Neuronal stem cell (in vitro differentiated cells): ENCODE measurements at regions not wholly inside any gene's neighbourhood (a gene's known extent, or its start where the extent isn't known, plus 50 kb on each side); places are given as distances from the start of the nearest gene placed in this dataset.

ENCODE experiments used
- DNase-seq: peaks from one replicate; pipeline ENCODE4 v3.0.0-alpha.2; 2013; ENCODE audit warnings: low spot score
- H2AFZ ChIP-seq: one replicate; pipeline ENCODE4 v1.6.1; 2013; ENCODE audit warnings: mild to moderate bottlenecking, low read length, inconsistent platforms
- H2AK5ac ChIP-seq: 2 replicates; pipeline ENCODE4 v1.6.1; 2013; ENCODE audit warnings: low read depth, mild to moderate bottlenecking, inconsistent platforms, low read length, moderate library complexity, mixed read lengths
- H2BK120ac ChIP-seq: 2 replicates; pipeline ENCODE4 v1.6.1; 2013; ENCODE audit warnings: low read depth, mild to moderate bottlenecking, inconsistent platforms, low read length, moderate library complexity, mixed read lengths
- H2BK12ac ChIP-seq: one replicate; pipeline ENCODE4 v1.6.1; 2013; ENCODE audit warnings: low read length, inconsistent platforms
- H2BK15ac ChIP-seq: 2 replicates; pipeline ENCODE4 v1.6.1; 2013; ENCODE audit warnings: mild to moderate bottlenecking, low read length, inconsistent platforms, mixed read lengths
- H2BK5ac ChIP-seq: one replicate; pipeline ENCODE4 v1.6.1; 2013; ENCODE audit warnings: inconsistent platforms, mild to moderate bottlenecking, low read length, moderate library complexity
- H3K14ac ChIP-seq: one replicate; pipeline ENCODE4 v1.6.1; 2013; ENCODE audit warnings: low read length, inconsistent platforms
- H3K18ac ChIP-seq: 2 replicates; pipeline ENCODE4 v1.6.1; 2013; ENCODE audit warnings: low read length, inconsistent platforms
- H3K23ac ChIP-seq: 2 replicates; pipeline ENCODE4 v1.6.1; 2013; ENCODE audit warnings: low read depth, mild to moderate bottlenecking, mixed read lengths, low read length, inconsistent platforms; ENCODE audit not compliant: poor library complexity
- H3K27ac ChIP-seq: replicated peaks from 3 replicates; pipeline ENCODE4 v1.5.1; 2013; ENCODE audit warnings: low read length, inconsistent platforms
- H3K27me3 ChIP-seq, 3 experiments: 2 replicates each; pipeline ENCODE4 v1.6.1; 2013; ENCODE audit warnings: low read length in 3 of 3, mild to moderate bottlenecking in 2 of 3, inconsistent platforms in 1 of 3, low read depth in 1 of 3, mixed read lengths in 1 of 3, moderate library complexity in 1 of 3; ENCODE audit not compliant: control insufficient read depth in 3 of 3, insufficient read depth in 3 of 3
- H3K36me3 ChIP-seq, 2 donors: replicated peaks in 1 of 2; 2 replicates each; pipeline ENCODE4 v1.6.1; 2013; ENCODE audit warnings: low read length in 2 of 2; ENCODE audit not compliant: control insufficient read depth in 2 of 2, insufficient read depth in 2 of 2
- H3K4ac ChIP-seq: 2 replicates; pipeline ENCODE4 v1.6.1; 2013; ENCODE audit warnings: inconsistent platforms, mild to moderate bottlenecking, low read length, moderate library complexity
- H3K4me1 ChIP-seq, 2 donors: 1 replicate in 1 of 2; 2 replicates in 1 of 2; pipeline ENCODE4 v1.6.1; 2013; ENCODE audit warnings: low read length in 2 of 2, low read depth in 1 of 2; ENCODE audit not compliant: control insufficient read depth in 2 of 2, insufficient read depth in 1 of 2
- H3K4me2 ChIP-seq: one replicate; pipeline ENCODE4 v1.6.1; 2013; ENCODE audit warnings: mild to moderate bottlenecking, low read length, inconsistent platforms; ENCODE audit not compliant: insufficient read depth, poor library complexity, severe bottlenecking
- H3K4me3 ChIP-seq, 2 donors: 2 replicates each; pipeline ENCODE4 v1.5.1; 2013; ENCODE audit warnings: low read length in 2 of 2, mild to moderate bottlenecking in 2 of 2, inconsistent platforms in 1 of 2, moderate library complexity in 1 of 2
- H3K79me1 ChIP-seq: one replicate; pipeline ENCODE4 v1.6.1; 2013; ENCODE audit warnings: low read depth, mild to moderate bottlenecking, inconsistent platforms, low read length, moderate library complexity
- H3K9ac ChIP-seq: one replicate; pipeline ENCODE4 v1.6.1; 2013; ENCODE audit warnings: mild to moderate bottlenecking, low read depth, low read length, inconsistent platforms; ENCODE audit not compliant: poor library complexity
- H3K9me3 ChIP-seq, 2 donors: replicated peaks in 1 of 2; 2 replicates each; pipeline versions ENCODE3 to v1.6.1; 2013; ENCODE audit warnings: low read length in 2 of 2, mild to moderate bottlenecking in 2 of 2, inconsistent platforms in 1 of 2, low read depth in 1 of 2, mixed read lengths in 1 of 2, moderate library complexity in 1 of 2; ENCODE audit not compliant: control insufficient read depth in 2 of 2, insufficient read depth in 1 of 2
- H4K8ac ChIP-seq: one replicate; pipeline ENCODE4 v1.6.1; 2013; ENCODE audit warnings: low read depth, mild to moderate bottlenecking, inconsistent platforms, low read length, moderate library complexity
- H4K91ac ChIP-seq: one replicate; pipeline ENCODE4 v1.6.1; 2013; ENCODE audit warnings: low read length, low read depth, mild to moderate bottlenecking, inconsistent platforms; ENCODE audit not compliant: poor library complexity
- WGBS, 2 donors: extraction: QIAGEN DNeasy Blood & Tissue Kit; methylation state at CpG; one replicate each; pipeline ENCODE4 v1.1.7; 2013; ENCODE audit warnings: missing lambda C conversion rate in 2 of 2, mixed read lengths in 1 of 2; ENCODE audit not compliant: insufficient read length in 2 of 2, insufficient replicate concordance in 1 of 2; ENCODE audit errors: extremely low coverage in 2 of 2; 5-methylcytosine and 5-hydroxymethylcytosine counted together

GRCh38 chr14:87407344-87407743 lies 585.6 kb downstream of the GALC start:
- Histone ChIP-seq H3K36me3 (no peaks in the 10 kb centered on the region), H3K4ac (no peak overlapping the region), H3K23ac (no peak overlapping the region), H3K4me2 (no peak overlapping the region), H3K4me3 (no peak overlapping the region), H3K79me1 (no peaks in the 10 kb centered on the region), H2BK15ac (no peak overlapping the region), H2BK12ac (no peak overlapping the region), H2BK5ac (no peak overlapping the region), H3K14ac (no peak overlapping the region), H4K8ac (no peak overlapping the region), H3K9me3 (no peaks in the 10 kb centered on the region), H3K27ac (no peak overlapping the region), H2AFZ (no peak overlapping the region), H3K27me3 (no peaks in the 10 kb centered on the region), H2BK120ac (no peak overlapping the region), H3K18ac (no peak overlapping the region), H2AK5ac (no peak overlapping the region), H3K4me1 (no peaks in the 10 kb centered on the region), H3K9ac (no peak overlapping the region), H4K91ac (no peak overlapping the region)
- DNase-seq, result no peak
- WGBS, 2 donors, result no CpG with 5 or more reads among the region's 2 CpGs

- Histone ChIP-seq H4K91ac (no peak overlapping the region), H3K4me3 (no peak overlapping the region), H2BK12ac (no peak overlapping the region), H2AK5ac (no peak overlapping the region), H4K8ac (no peak overlapping the region), H3K36me3 (no peaks in the 10 kb centered on the region), H3K4ac (no peak overlapping the region), H3K4me2 (no peak overlapping the region), H3K14ac (no peak overlapping the region), H2AFZ (no peak overlapping the region), H2BK5ac (no peak overlapping the region), H3K9ac (no peak overlapping the region), H3K27ac (no peak overlapping the region), H3K9me3 (no peaks in the 10 kb centered on the region), H2BK15ac (no peak overlapping the region), H3K79me1 (no peaks in the 10 kb centered on the region), H3K23ac (no peak overlapping the region), H3K27me3 (no peaks in the 10 kb centered on the region), H2BK120ac (no peak overlapping the region), H3K18ac (no peak overlapping the region), H3K4me1 (no peaks in the 10 kb centered on the region)
- WGBS, 2 donors, result no CpG with 5 or more reads among the region's 3 CpGs
- DNase-seq, result no peak
These were observed 587.4 kb downstream of the GALC start for GRCh38 chr14:87405563-87405962.

- WGBS, 2 donors, result no CpG with 5 or more reads among the region's 4 CpGs
These were observed 595.5 kb downstream of the GALC start for GRCh38 chr14:87397499-87397898.

GRCh38 chr14:87391066-87391465 lies 601.9 kb downstream of the GALC start:
- Histone ChIP-seq H3K36me3 (no peaks in the 10 kb centered on the region), H2AFZ (no peak overlapping the region), H3K14ac (no peak overlapping the region), H3K4me2 (no peak overlapping the region), H2AK5ac (no peak overlapping the region), H2BK5ac (no peak overlapping the region), H3K23ac (no peak overlapping the region), H3K79me1 (no peaks in the 10 kb centered on the region), H3K18ac (no peak overlapping the region), H3K9me3 (no peaks in the 10 kb centered on the region), H3K4me1 (peaks cover 0 to 1% of the 10 kb centered on the region in 2 donors), H2BK15ac (no peak overlapping the region), H4K8ac (no peak overlapping the region), H3K27me3 (no peaks in the 10 kb centered on the region), H2BK12ac (no peak overlapping the region), H3K9ac (no peak overlapping the region), H3K4me3 (no peak overlapping the region), H2BK120ac (no peak overlapping the region), H3K4ac (no peak overlapping the region), H4K91ac (no peak overlapping the region), H3K27ac (no peak overlapping the region)
- WGBS, 2 donors, result no CpG with 5 or more reads among the region's 5 CpGs
- DNase-seq, result no peak

More at GRCh38 chr14:87397499-87397898, 595.5 kb downstream of the GALC start:
- Histone ChIP-seq H3K4ac (no peak overlapping the region), H4K91ac (no peak overlapping the region), H2AFZ (no peak overlapping the region), H4K8ac (no peak overlapping the region), H3K4me3 (no peak overlapping the region), H3K14ac (no peak overlapping the region), H3K79me1 (no peaks in the 10 kb centered on the region), H3K18ac (no peak overlapping the region), H3K9ac (no peak overlapping the region), H3K9me3 (no peaks in the 10 kb centered on the region), H2AK5ac (no peak overlapping the region), H2BK15ac (no peak overlapping the region), H2BK120ac (no peak overlapping the region), H3K36me3 (no peaks in the 10 kb centered on the region), H3K4me1 (peaks cover 0 to 1% of the 10 kb centered on the region in 2 donors), H3K4me2 (no peak overlapping the region), H3K23ac (no peak overlapping the region), H3K27me3 (no peaks in the 10 kb centered on the region), H2BK12ac (no peak overlapping the region), H2BK5ac (no peak overlapping the region), H3K27ac (no peak overlapping the region)
- DNase-seq, result no peak
